HFFc6 (cell line): ENCODE measurements at regions not wholly inside any gene's neighbourhood (a gene's known extent, or its start where the extent isn't known, plus 50 kb on each side); places are given as distances from the start of the nearest gene placed in this dataset.

Experiments used
- DNase-seq: peaks from one replicate; pipeline ENCODE4 v3.0.0-alpha.2; 2018
- H3K27ac Mint-ChIP-seq: 2 replicates; pipeline ENCODE4 v1.8.0; 2020; ENCODE audit warnings: mild to moderate bottlenecking, mixed read lengths
- H3K27me3 Mint-ChIP-seq: 2 replicates; pipeline ENCODE4 v1.8.0; 2021; ENCODE audit warnings: mild to moderate bottlenecking, moderate library complexity, mixed read lengths; ENCODE audit not compliant: insufficient read depth
- H3K36me3 Mint-ChIP-seq: 2 replicates; pipeline ENCODE4 v1.8.0; 2021; ENCODE audit warnings: low read depth, mixed read lengths
- H3K4me1 Mint-ChIP-seq: 2 replicates; pipeline ENCODE4 v1.8.0; 2020; ENCODE audit warnings: low read depth, mixed read lengths
- H3K4me3 Mint-ChIP-seq: 2 replicates; pipeline ENCODE4 v1.8.0; 2020; ENCODE audit warnings: mild to moderate bottlenecking, moderate library complexity, mixed read lengths
- H3K9me3 Mint-ChIP-seq: 2 replicates; pipeline ENCODE4 v1.8.0; 2020; ENCODE audit warnings: mild to moderate bottlenecking, mixed read lengths
- CTCF ChIP-seq: fragments of 200-600 bp; sonication (generic); IDR thresholded peaks from 2 replicates; pipeline ENCODE4 v1.5.0; 2021; ENCODE audit warnings: antibody characterized with exemption, mild to moderate bottlenecking

DNA sequence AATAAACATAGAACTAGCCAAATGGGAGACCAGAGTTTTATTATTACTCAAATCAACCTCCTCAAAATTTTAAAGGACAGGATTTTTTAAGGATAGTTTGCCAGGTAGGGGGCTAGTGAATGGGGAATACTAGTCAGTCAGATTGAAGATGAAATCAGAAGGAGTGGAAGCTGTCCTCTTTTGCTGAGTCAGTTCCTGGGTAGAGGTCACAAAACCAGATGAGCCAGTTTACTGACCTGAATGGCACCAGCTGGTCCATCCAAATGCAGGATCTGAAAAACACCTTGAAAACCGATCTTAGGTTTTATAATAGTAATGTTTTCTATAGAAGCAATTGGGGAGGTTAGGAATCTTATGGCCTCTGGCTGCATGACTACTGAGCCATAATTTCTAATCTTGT is 558.2 kb downstream of the PKHD1 start:
- H3K4me1 Mint-ChIP-seq, result no peaks in the 10 kb centered on the region
- TF ChIP-seq CTCF, result no peak

GRCh38 chr6:51531623-51532022 is 555.8 kb downstream of the PKHD1 start:
- Mint-ChIP-seq H3K36me3 (no peaks in the 10 kb centered on the region; the same call in 1 of the 2 replicates), H3K27me3 (no peaks in the 10 kb centered on the region), H3K4me3 (no peak overlapping the region), H3K9me3 (peaks cover 68% of the 10 kb centered on the region), H3K27ac (no peak overlapping the region), H3K4me1 (no peaks in the 10 kb centered on the region)
- no peak for DNase-seq
- TF ChIP-seq CTCF, result no peak

More for the DNA sequence above, 558.2 kb downstream of the PKHD1 start:
- H3K27me3 Mint-ChIP-seq, result no peaks in the 10 kb centered on the region
- no peak overlapping the region for H3K4me3 Mint-ChIP-seq
- H3K36me3 Mint-ChIP-seq, result no peaks in the 10 kb centered on the region; the same call in 1 of the 2 replicates
- peaks cover 58% of the 10 kb centered on the region for H3K9me3 Mint-ChIP-seq
- no peak overlapping the region for H3K27ac Mint-ChIP-seq
- no peak for DNase-seq

- Mint-ChIP-seq H3K36me3 (no peaks in the 10 kb centered on the region; the same call in 1 of the 2 replicates), H3K27me3 (no peaks in the 10 kb centered on the region), H3K9me3 (peaks cover 60% of the 10 kb centered on the region), H3K4me3 (no peak overlapping the region), H3K27ac (no peak overlapping the region), H3K4me1 (no peaks in the 10 kb centered on the region)
- no peak for TF ChIP-seq CTCF
- no peak for DNase-seq
Measured at GRCh38 chr6:51533962-51534361, 553.5 kb downstream of the PKHD1 start.

GRCh38 chr6:51535327-51535726 is 552.1 kb downstream of the PKHD1 start:
- H3K9me3 Mint-ChIP-seq, result peaks cover 58% of the 10 kb centered on the region
- DNase-seq, result no peak
- no peak overlapping the region for H3K4me3 Mint-ChIP-seq
- H3K4me1 Mint-ChIP-seq, result no peaks in the 10 kb centered on the region
- no peaks in the 10 kb centered on the region; the same call in 1 of the 2 replicates for H3K36me3 Mint-ChIP-seq
- no peak overlapping the region for H3K27ac Mint-ChIP-seq
- no peak for TF ChIP-seq CTCF
- no peaks in the 10 kb centered on the region for H3K27me3 Mint-ChIP-seq

GRCh38 chr6:51536728-51537127 is 550.7 kb downstream of the PKHD1 start:
- Mint-ChIP-seq H3K4me1 (no peaks in the 10 kb centered on the region), H3K36me3 (no peaks in the 10 kb centered on the region; the same call in 1 of the 2 replicates), H3K27me3 (no peaks in the 10 kb centered on the region), H3K4me3 (no peak overlapping the region), H3K27ac (no peak overlapping the region), H3K9me3 (peaks cover 49% of the 10 kb centered on the region)
- TF ChIP-seq CTCF, result no peak
- DNase-seq, result no peak

DNA sequence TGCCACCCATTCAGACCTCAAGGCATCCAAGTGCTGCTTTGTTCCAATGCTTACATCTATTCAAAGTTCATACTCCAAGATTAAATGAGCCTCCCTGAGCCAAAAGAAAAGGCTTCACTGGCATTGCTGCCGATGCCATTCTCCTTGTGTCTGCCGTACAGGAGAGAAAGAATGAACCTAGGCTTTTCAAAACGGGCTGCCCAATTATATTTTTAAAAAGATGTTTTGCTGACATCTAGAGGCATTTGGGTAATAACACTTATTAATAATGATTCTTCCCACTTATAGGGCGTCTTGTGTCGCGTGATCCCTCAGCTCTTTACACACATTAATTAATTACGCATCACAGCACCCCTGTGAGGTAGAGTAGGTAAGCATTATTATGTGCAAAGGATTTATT is 545.6 kb downstream of the PKHD1 start:
- Mint-ChIP-seq H3K9me3 (peaks cover 39% of the 10 kb centered on the region), H3K27ac (no peak overlapping the region), H3K4me3 (no peak overlapping the region), H3K4me1 (no peaks in the 10 kb centered on the region), H3K36me3 (no peaks in the 10 kb centered on the region; the same call in 1 of the 2 replicates), H3K27me3 (no peaks in the 10 kb centered on the region)
- no peak for DNase-seq
- no peak for TF ChIP-seq CTCF
